Posterior cingulate gyrus (tissue), 11 donors: ENCODE measurements at regions not wholly inside any gene's neighbourhood (a gene's known extent, or its start where the extent isn't known, plus 50 kb on each side); places are given as distances from the start of the nearest gene placed in this dataset.

Source experiments
- DNase-seq, 10 donors: peaks; one replicate each; pipeline versions ENCODE4 v3.0.0 to v3.0.0-alpha.2; 2020 to 2021; ENCODE audit warnings: mixed read lengths in 3 of 10
- intact Hi-C: fragments of 100-400 bp; cut with DNase I; formaldehyde crosslinking; loops from one replicate; pipeline ENCODE4 v1.15.1; 2023

DNA sequence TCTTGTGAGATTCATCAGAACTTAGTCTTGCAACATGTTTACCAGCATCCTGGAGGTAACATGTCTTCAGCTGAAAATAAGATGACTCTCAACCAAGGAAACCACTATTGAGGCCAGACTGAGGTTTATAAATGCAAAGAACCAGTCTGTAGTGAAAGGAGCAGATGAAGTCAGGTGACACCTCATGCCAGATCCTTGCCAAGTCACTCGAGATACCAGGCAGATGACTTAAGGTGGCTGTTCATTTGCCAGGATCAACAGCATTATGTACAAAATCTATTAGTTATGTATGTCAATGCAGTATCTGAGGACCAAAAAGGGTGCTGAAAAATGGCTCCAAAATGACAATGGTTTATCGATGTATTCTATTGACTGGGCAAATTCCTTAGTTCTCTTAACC lies 100.0 kb upstream of the SOX6 start:
- no peak for DNase-seq
- intact Hi-C loops, result no loop called here

DNA sequence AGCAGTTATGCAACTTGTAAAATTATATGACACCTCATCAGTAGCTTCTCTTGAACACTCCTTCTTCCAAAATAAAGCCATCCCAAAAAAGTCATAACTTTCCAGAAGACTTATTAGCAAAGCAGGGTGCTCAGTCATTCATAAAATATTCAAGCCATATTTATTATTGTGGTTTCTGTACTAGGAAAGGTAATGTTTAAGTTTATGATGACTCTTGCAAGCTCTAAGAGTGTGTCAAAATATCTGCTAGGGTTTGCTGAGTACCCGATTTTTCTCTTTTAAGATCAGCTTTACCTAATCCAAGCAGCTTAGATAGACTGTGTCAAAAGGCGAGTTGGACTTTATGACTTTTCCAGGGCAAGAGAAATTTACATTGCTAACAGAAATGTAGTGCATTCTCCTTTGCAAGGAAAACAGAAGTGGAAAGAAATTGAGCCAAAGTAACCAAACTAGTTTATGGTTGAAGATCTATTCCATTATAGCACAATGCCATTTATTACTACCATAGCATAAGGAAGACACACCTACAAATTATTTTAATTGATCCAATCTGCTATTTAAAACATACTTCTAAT lies 98.0 kb upstream of the SOX6 start:
- no peak for DNase-seq
- intact Hi-C loops, result no loop called here

DNA sequence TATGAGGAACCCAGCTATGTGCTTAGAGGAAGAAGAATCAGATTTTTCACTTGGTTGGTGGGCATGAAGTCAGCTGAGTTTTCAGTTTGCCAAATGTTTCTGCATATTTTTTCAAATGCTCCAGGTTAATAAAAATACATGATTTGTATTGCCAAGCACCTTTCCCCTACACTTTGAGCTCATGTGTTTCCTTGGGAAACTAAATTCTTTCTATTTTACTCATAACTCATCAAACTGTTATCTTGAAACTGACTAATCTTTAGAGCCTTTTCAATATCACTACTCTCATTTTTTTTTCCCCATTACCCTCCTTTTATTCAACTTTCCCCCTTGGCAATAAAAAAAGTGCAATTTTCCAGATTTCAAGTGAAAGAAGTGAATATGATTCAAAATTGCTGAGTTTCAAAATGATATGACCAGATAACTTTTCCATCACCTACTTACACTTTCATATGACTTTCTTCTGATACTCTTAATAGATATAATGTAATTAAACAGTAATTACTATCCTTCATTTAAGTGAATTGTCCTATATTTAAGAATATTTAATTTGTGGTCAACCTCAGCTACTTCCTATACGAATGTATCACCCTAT lies 91.9 kb upstream of the SOX6 start:
- DNase-seq, result no peak
- intact Hi-C loops, result no loop called here

DNA sequence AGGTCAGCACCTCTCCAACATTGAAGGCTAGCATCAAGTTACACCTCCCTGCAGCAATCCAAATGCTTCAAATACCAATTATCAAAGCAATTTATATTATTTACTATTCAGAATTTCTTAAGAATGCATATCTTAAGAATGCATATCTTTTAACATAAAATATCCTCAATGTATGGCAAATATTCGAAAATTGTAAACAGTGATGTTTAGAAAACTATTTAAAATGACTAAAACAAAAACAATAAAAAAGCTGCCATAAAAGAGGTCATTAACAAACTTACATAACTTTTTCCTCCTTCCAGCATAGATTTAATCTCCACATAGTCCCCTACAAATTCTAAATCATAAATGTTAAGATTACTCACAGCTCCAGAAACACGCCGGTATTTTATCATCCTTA lies 85.1 kb upstream of the SOX6 start:
- no peak for DNase-seq
- intact Hi-C loops, result no loop called here

DNA sequence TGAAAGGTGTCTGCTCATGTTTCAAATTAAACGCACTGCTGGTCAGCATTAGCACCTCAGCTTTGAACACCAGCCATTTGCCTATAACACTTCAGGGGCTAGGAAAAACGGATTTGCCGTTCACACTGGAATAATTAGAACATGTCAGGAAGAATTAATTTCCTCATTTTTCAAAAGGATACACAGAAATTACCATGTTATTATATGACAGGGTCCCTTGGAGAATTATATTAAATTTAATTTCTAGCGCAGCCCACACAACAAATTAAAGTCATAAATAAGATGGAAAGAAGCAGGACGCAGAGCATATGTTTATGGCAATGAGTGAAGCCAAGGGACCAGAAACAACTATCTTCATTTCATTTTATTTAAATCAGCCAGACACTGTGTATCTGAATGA lies 83.8 kb upstream of the SOX6 start:
- intact Hi-C loops, result no loop called here
- DNase-seq, result no peak

DNA sequence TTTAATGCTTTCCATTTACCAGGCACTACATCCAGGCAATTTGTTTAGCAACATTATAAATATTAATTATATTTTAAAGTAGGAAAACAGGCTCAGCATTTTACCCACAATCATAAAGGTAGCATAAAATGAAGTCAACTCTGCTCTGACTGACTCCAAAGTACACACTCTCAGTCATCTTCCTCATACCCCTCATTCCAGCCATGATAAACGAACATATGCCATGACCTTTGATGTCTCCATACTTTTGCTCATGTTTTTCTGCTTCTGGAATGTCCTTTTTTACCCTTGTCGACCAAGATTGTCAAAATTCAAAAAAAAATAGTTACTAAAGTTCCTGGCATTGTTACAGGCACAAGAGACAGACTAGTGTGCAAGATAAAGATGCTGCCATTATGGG lies 77.7 kb upstream of the SOX6 start:
- intact Hi-C loops, result no loop called here
- DNase-seq, result no peak

DNA sequence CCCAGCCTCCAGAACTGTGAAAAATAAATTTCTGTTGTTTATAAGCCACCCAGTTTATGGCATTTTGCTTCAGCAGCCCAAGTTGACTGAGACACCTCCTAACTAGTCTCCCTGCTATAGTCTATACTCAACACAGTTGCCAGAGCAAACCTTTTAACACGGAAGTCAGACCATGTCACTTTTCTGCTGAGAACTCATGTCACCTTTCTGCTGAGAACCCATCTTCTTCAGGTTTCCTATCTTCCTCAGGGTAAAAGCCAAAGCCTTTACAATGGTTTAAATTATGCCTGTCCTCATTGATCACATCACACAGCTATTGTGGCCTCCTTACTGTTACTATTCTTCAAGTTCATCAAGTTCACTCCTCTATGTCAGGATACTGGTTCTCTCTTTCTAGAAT lies 74.3 kb upstream of the SOX6 start:
- intact Hi-C loops, result no loop called here
- no peak for DNase-seq

DNA sequence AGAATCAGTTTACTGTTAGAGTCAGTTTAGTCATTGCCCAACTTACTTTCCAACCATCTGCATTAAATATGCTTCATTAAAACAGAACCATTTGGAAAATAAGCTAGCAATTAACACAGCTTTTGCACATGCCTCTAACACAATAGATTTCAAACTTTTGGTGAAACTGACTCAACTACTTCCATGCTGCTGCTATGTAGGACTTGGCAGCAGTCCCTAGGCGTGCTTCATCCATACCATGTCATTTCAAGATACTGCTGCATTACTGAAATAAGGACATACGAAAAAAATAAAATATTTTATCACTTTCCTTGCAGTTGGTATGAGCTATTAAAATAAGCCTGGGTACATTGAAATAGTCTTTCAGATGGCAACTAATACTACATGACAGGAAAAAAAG lies 65.5 kb upstream of the SOX6 start:
- DNase-seq, result no peak
- intact Hi-C loops, result no loop called here

DNA sequence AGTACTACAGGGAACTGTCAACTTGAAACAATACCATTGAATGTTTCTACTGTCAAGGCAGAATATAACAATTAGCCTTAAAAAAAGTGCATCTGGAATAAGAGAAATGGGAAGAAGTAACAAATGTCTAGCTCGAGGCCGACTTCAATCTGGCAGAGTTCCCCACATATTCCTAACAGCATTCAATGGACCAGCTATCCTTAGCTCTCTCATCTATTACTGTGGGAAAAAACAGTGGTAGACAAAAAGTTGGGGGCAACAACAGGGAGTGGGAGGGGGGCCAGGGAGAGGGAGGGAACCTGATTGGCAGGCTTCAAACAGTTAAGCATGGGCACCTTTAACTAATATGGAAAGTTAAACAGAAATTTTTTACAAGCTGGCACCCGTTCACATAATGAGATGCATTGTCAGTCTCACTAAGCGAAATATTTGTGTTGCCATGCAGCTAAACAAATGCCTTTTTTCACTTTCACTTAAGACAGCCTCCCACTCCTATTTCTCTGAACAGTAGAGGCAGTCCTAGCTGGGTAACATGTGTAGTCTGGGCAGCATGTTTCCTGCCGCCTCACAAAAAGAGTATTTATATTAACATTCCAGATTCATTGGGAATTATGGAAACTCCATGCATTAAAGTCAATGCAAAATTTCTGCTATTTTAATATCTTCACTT lies 62.2 kb upstream of the SOX6 start:
- intact Hi-C loops, result no loop called here
- no peak for DNase-seq

DNA sequence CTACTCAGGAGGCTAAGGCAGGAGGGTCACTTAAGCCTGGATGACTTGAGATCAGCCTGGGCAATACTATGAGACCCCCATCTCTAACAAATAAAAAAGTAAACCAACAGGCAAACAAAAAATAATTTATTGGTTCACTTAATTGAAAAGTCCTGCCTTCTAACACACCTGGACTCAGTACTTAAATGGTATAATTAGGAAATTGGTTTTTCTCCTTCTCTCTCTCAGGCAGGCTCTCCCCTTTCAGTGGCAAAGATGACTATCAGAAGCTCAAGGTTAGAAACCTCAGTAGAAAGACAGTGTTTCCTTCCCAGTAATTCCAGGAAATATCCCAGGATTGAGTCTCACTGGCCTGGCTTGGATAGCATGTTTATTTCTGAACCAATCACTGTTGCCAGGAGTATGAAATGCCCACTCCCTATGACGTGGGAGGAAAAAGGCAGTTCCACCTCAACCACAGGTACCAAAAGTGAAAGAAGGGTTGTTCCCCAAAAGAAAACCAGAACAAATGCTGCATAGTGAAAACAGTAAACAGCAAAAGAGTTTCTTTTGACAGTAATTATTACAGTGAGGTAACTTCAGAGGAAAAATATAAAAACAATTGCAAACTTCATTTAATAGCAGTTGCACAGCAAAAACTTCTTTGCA lies 56.3 kb upstream of the SOX6 start:
- DNase-seq, result no peak
- intact Hi-C loops, result no loop called here

DNA sequence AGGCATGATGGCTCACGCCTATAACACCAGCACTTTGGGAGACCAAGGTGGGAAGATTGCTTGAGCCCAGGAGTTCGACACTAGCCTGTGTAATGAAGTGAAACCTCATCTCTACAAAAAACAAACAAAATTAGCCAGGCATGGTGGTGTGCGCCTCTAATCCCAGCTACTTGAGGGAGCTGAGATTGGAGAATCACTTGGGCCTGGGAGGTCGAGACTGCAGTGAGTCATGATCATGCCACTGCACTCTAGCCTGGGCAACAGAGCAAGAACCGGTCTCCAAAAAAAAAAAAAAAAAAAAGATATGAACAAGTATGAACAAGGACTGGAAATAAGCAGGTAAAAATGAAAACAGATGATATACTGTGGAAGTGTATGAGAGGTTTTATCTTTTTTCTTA lies 54.1 kb upstream of the SOX6 start:
- no peak for DNase-seq
- intact Hi-C loops, result no loop called here

DNA sequence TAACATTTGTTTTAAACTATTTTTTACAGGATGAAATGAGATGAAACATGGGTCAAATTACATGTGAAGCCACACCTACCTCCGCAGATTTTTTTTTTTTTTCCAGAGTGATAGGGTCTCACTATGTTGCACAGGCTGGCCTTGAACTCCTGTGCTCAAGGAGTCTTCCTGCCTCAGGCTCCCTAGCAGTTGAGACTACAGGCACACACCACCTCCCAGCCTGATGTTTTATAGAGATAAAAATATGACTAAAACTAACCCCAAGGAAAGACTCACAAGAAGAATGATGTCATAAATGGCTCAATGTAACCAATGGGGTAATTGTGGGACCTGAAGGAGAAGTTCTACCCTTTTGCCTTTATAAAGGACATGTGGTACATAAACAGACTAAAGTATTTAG lies 52.3 kb upstream of the SOX6 start:
- intact Hi-C loops, result loop anchor here (5.0 kb wide), 1 partner anchor 51 kb away; the partner anchor contains the start of gene SOX6
- no peak for DNase-seq

DNA sequence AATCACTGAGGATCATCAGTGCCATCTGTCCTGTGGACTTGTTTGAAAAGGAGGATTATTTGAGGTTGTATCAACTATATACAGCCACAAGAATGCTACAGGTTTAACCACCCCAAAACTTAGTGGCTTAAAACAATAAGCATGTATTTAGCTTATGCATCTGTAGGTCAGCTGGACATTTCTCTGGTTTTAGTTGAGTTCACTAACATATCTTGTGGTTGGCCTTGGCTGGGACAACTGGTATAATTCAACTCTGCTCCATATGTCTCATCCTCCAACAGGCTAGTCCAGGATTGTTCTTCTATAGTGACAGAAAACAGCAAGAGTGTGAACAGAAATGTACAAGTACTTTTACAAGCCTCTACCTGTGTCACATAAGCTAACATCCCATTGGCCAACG lies 49.9 kb upstream of the SOX6 start:
- intact Hi-C loops, result loop anchor here (5.0 kb wide), 1 partner anchor 49 kb away; the partner anchor contains the start of gene SOX6

More for the DNA sequence above, 49.9 kb upstream of the SOX6 start:
- no peak for DNase-seq
